K562 (cell line): ENCODE measurements at regions not wholly inside any gene's neighbourhood (a gene's known extent, or its start where the extent isn't known, plus 50 kb on each side); places are given as distances from the start of the nearest gene placed in this dataset.

Source experiments
- ATAC-seq: fragments of 200-7000 bp; cut with Tn5 transposase; 3 replicates; pipeline ENCODE4 v1.9.1; 2020; ENCODE audit warnings: moderate library complexity
- BruUV-seq: library from RNA; stranded (reverse); fragments of 400-500 nt; replicated peaks from 2 replicates; lab custom pipeline; 2021; lab: Mats Ljungman, UMichigan
- CTCF ChIA-PET: fragments of 300-600 bp; formaldehyde crosslinking; extraction: SDS; loops from one replicate; lab custom pipeline; 2021; ENCODE audit warnings: low intra/inter-chr PET ratio; lab: Yijun Ruan, JAX
- POLR2A ChIA-PET: fragments of 300-600, 350-650 bp; sonication (Branson Sonifier 250); formaldehyde crosslinking; extraction: SDS; loops from one replicate; lab custom pipeline; 2021; ENCODE audit warnings: antibody characterized with exemption, inconsistent platforms; lab: Yijun Ruan, JAX
- DNase-seq, 4 experiments: peaks; one replicate each; pipeline versions ENCODE4 v3.0.0 to v3.0.0-alpha.2; 2011 to 2018; ENCODE audit warnings: low spot score in 3 of 4, mixed read lengths in 3 of 4; ENCODE audit errors: extremely low read depth in 1 of 4
- FAIRE-seq: peaks from 2 replicates; lab custom pipeline; 2011; peaks lifted over from hg19 to GRCh38; lab: Jason Lieb, UNC
- H2AFZ ChIP-seq: 2 replicates; pipeline ENCODE4 v1.6.0; 2011; ENCODE audit warnings: low read depth, low read length, control low read depth, inconsistent platforms
- H3K27ac ChIP-seq: fragments of 200-600 bp; 3 replicates; pipeline ENCODE4 v1.8.0; 2011; ENCODE audit warnings: low read depth, mild to moderate bottlenecking, control low read depth, inconsistent platforms, low read length, moderate library complexity, mixed read lengths; ENCODE audit errors: extremely low read depth
- H3K27me3 ChIP-seq, 2 experiments: fragments of 300-600 bp in 1 of 2; 2 replicates in 1 of 2; 3 replicates in 1 of 2; pipeline versions ENCODE4 v1.6.0 to v1.8.0; 2011; ENCODE audit warnings: inconsistent platforms in 2 of 2, low read length in 2 of 2, mild to moderate bottlenecking in 1 of 2, mixed read lengths in 1 of 2, moderate library complexity in 1 of 2; ENCODE audit not compliant: control insufficient read depth in 2 of 2, insufficient read depth in 2 of 2
- H3K36me3 ChIP-seq: fragments of 300-600 bp; 3 replicates; pipeline ENCODE4 v1.8.0; 2011; ENCODE audit warnings: mild to moderate bottlenecking, low read length, inconsistent platforms; ENCODE audit not compliant: control insufficient read depth, insufficient read depth
- H3K4me1 ChIP-seq, 2 experiments: fragments of 200-600 bp in 1 of 2; replicated peaks in 1 of 2; 2 replicates in 1 of 2; 3 replicates in 1 of 2; pipeline versions ENCODE4 v1.5.1 to v1.8.0; 2011; ENCODE audit warnings: inconsistent platforms in 2 of 2, low read length in 2 of 2, mild to moderate bottlenecking in 1 of 2, mixed read lengths in 1 of 2, moderate library complexity in 1 of 2; ENCODE audit not compliant: control insufficient read depth in 2 of 2, insufficient read depth in 2 of 2
- H3K4me2 ChIP-seq: 2 replicates; pipeline ENCODE4 v1.6.1; 2011; ENCODE audit warnings: low read length, control low read depth, inconsistent platforms, mixed read lengths; ENCODE audit not compliant: insufficient read depth
- H3K4me3 ChIP-seq: fragments of 200-600 bp; sonication (generic), shearing (Covaris generic); 2 replicates; pipeline ENCODE4 v1.5.1; 2016; ENCODE audit warnings: control low read depth, inconsistent platforms
- H3K79me2 ChIP-seq: fragments of 200-600 bp; 3 replicates; pipeline ENCODE4 v1.8.0; 2011; ENCODE audit warnings: low read length, inconsistent platforms; ENCODE audit not compliant: control insufficient read depth, insufficient read depth
- H3K9ac ChIP-seq, 2 experiments: 2 replicates each; pipeline versions ENCODE4 v1.6.0 to v1.6.1; 2011; ENCODE audit warnings: low read depth in 2 of 2, low read length in 2 of 2, control low read depth in 1 of 2, inconsistent platforms in 1 of 2, mild to moderate bottlenecking in 1 of 2, mixed read lengths in 1 of 2; ENCODE audit not compliant: insufficient read depth in 1 of 2
- H3K9me1 ChIP-seq: one replicate; pipeline ENCODE4 v1.6.0; 2011; ENCODE audit warnings: inconsistent platforms, mild to moderate bottlenecking, low read length, moderate library complexity; ENCODE audit not compliant: control insufficient read depth, insufficient read depth
- H3K9me3 ChIP-seq: replicated peaks from 2 replicates; pipeline ENCODE4 v1.5.1; 2011; ENCODE audit warnings: low read depth, low read length, inconsistent platforms; ENCODE audit not compliant: control insufficient read depth, insufficient read depth
- H4K20me1 ChIP-seq: replicated peaks from 2 replicates; pipeline ENCODE4 v1.6.1; 2011; ENCODE audit warnings: low read length, inconsistent platforms, mixed read lengths; ENCODE audit not compliant: control insufficient read depth, insufficient read depth
- CBX5 ChIP-seq: IDR thresholded peaks from 2 replicates; pipeline ENCODE4 v1.6.1; 2014; ENCODE audit warnings: low read depth, borderline replicate concordance
- CHAMP1 ChIP-seq: fragments of 450-650 bp; IDR thresholded peaks from 2 replicates; pipeline ENCODE4 v1.6.1; 2016; ENCODE audit warnings: mild to moderate bottlenecking
- CXXC5 ChIP-seq: fragments of 250-450 bp; sonication (Bioruptor Pico); IDR thresholded peaks from 2 replicates; pipeline ENCODE4 v1.8.0; 2022; ENCODE audit warnings: inconsistent platforms, mild to moderate bottlenecking, moderate library complexity
- ESRRA ChIP-seq: fragments of 450-650 bp; IDR thresholded peaks from 2 replicates; pipeline ENCODE4 v1.6.1; 2014; ENCODE audit warnings: low read depth, mild to moderate bottlenecking, moderate library complexity, borderline replicate concordance
- FOXK1 ChIP-seq: sonication (generic); formaldehyde crosslinking; IDR thresholded peaks from 2 replicates; pipeline ENCODE4 v1.8.0; 2022; ENCODE audit warnings: missing genetic modification reagents, mild to moderate bottlenecking, borderline replicate concordance
- JUNB ChIP-seq: fragments of 450-650 bp; formaldehyde crosslinking; conservative IDR thresholded peaks from 2 replicates; pipeline ENCODE4 v1.4.0; 2020; ENCODE audit warnings: mild to moderate bottlenecking
- KDM1A ChIP-seq, 2 experiments: fragments of 450-650 bp; IDR thresholded peaks; 2 replicates each; pipeline ENCODE4 v1.6.1; 2016; ENCODE audit warnings: mild to moderate bottlenecking in 2 of 2
- MLX ChIP-seq, 2 experiments: fragments of 450-650 bp in 1 of 2; sonication (generic) in 1 of 2; formaldehyde crosslinking; conservative IDR thresholded peaks; 2 replicates each; pipeline versions ENCODE4 v1.4.0 to v1.8.1; 2020 to 2022; ENCODE audit warnings: mild to moderate bottlenecking in 1 of 2, missing genetic modification reagents in 1 of 2
- PRDM10 ChIP-seq: fragments of 450-650 bp; IDR thresholded peaks from 2 replicates; pipeline ENCODE4 v1.6.1; 2018; ENCODE audit not compliant: partially characterized antibody
- PRMT5 ChIP-seq: sonication (generic); formaldehyde crosslinking; IDR thresholded peaks from 2 replicates; pipeline ENCODE4 v1.5.0; 2020; ENCODE audit warnings: missing genetic modification reagents
- SMARCA5 ChIP-seq: fragments of 450-650 bp; IDR thresholded peaks from 2 replicates; pipeline ENCODE4 v1.6.1; 2016
- SUPT5H ChIP-seq: fragments of 450-650 bp; IDR thresholded peaks from 2 replicates; pipeline ENCODE4 v1.6.1; 2016
- TFAP4 ChIP-seq: sonication (generic); formaldehyde crosslinking; IDR thresholded peaks from 2 replicates; pipeline ENCODE4 v1.8.0; 2022; ENCODE audit warnings: missing genetic modification reagents, mild to moderate bottlenecking, moderate library complexity, borderline replicate concordance
- TGIF2 ChIP-seq: sonication (generic); formaldehyde crosslinking; IDR thresholded peaks from 2 replicates; pipeline ENCODE4 v1.8.1; 2022; ENCODE audit warnings: mild to moderate bottlenecking, missing genetic modification reagents, moderate library complexity
- ZFP30 ChIP-seq: fragments of 250-450 bp; sonication (Bioruptor Pico); IDR thresholded peaks from 2 replicates; pipeline ENCODE4 v1.8.0; 2022; ENCODE audit warnings: moderate library complexity, mild to moderate bottlenecking, inconsistent platforms, borderline replicate concordance
- ZFP36 ChIP-seq: fragments of 150-350 bp; IDR thresholded peaks from 2 replicates; pipeline ENCODE4 v1.6.1; 2018; ENCODE audit warnings: low read length, low read depth; ENCODE audit not compliant: partially characterized antibody
- ZNF274 ChIP-seq: IDR thresholded peaks from 2 replicates; pipeline ENCODE4 v1.6.1; 2011; ENCODE audit warnings: low read depth, mild to moderate bottlenecking, low read length, moderate library complexity, borderline replicate concordance
- ZNF347 ChIP-seq: fragments of 450-650 bp; formaldehyde crosslinking; IDR thresholded peaks from 2 replicates; pipeline ENCODE4 v1.4.0; 2020; ENCODE audit warnings: low read depth, mild to moderate bottlenecking, moderate library complexity
- WGBS: fragments of 100-300 bp; shearing (Covaris generic); methylation state at CpG from one replicate; pipeline ENCODE4 v1.1.6; 2016; ENCODE audit warnings: low coverage, mixed read lengths; ENCODE audit not compliant: insufficient coverage; ENCODE audit errors: missing lambda C conversion rate; 5-methylcytosine and 5-hydroxymethylcytosine counted together
- in situ Hi-C: fragments of 300-500 bp; cut with MboI; formaldehyde crosslinking; loops from 4 replicates; pipeline ENCODE4 v1.15.0; 2018; ENCODE audit warnings: inconsistent platforms, mixed read lengths
- intact Hi-C: fragments of 100-400 bp; cut with micrococcal nuclease; formaldehyde crosslinking; loops from 2 replicates; pipeline ENCODE4 v1.14.2; 2022

GRCh38 chr13:50724913-50725312 is 118.6 kb downstream of the DLEU7 start:
- Histone ChIP-seq H3K4me2 (no peak overlapping the region), H3K9ac (no peak overlapping the region), H3K27me3 (no peaks in the 10 kb centered on the region), H3K79me2 (no peaks in the 10 kb centered on the region), H3K4me1 (no peaks in the 10 kb centered on the region), H3K4me3 (no peak overlapping the region), H3K9me1 (no peaks in the 10 kb centered on the region), H4K20me1 (no peaks in the 10 kb centered on the region), H3K9me3 (no peaks in the 10 kb centered on the region), H3K36me3 (no peaks in the 10 kb centered on the region), H3K27ac (no peak overlapping the region), H2AFZ (no peak overlapping the region)
- ChIA-PET CTCF (no interaction called here), POLR2A (no interaction called here)
- FAIRE-seq (no peak), ATAC-seq (no peak), DNase-seq (no peak)
- WGBS = 3% methylated on average over 5 of the region's 5 CpGs
- BruUV-seq = no TSS peak
- intact Hi-C loops (no loop called here), in situ Hi-C loops (no loop called here)
- TF ChIP-seq CXXC5 (CRISPR knock-in tag) (no peak), SUPT5H (no peak), ZFP36 (no peak), CHAMP1 (no peak), FOXK1 (CRISPR knock-in tag) (no peak), ZFP30 (no peak), PRDM10 (no peak), JUNB (CRISPR knock-in tag) (no peak), PRMT5 (CRISPR knock-in tag) (no peak), CBX5 (no peak), TFAP4 (no peak), TGIF2 (CRISPR knock-in tag) (no peak), ESRRA (no peak), ZNF274 (no peak), MLX (CRISPR knock-in tag; conservative IDR thresholded peaks at IDR 0.05) (no peak), KDM1A (IDR thresholded peaks at IDR 0.05) (no peak), SMARCA5 (no peak), ZNF347 (CRISPR knock-in tag) (no peak)
